ENCODE measurements at regions not wholly inside any gene's neighbourhood (a gene's known extent, or its start where the extent isn't known, plus 50 kb on each side); places are given as distances from the start of the nearest gene placed in this dataset.

GRCh38 chr5:75894482-75894881 lies 177.2 kb upstream of the POC5 start:
- Histone ChIP-seq H3K9me3 (no peaks in the 10 kb centered on the region), H3K4me1 (no peaks in the 10 kb centered on the region), H3K4me3 (no peak overlapping the region), H3K36me3 (no peaks in the 10 kb centered on the region), H3K27me3 (no peaks in the 10 kb centered on the region), H3K27ac (no peak overlapping the region)
- DNase-seq = no peak
- no peak for TF ChIP-seq CTCF (IDR thresholded peaks at IDR 0.05)

DNA sequence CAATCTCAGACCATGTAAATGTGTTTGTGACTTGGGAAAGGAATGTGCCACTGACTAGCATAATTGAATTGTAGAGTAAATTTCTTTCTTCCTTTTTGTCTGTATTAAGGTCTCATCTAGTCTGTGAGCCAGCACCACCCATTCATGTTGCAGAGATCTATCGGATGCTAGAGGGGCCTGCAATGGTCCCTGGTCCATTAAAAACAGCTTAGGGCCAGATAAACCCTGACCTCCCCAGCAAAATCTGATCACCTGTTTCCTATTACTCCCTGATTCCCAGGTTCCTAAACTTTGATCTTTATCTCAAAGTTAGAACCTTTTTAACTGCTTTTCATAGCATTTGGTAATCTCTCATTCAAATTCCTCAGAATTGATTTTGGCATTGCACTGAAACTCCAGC lies 174.5 kb upstream of the POC5 start:
- DNase-seq = no peak
- TF ChIP-seq POLR2A (IDR thresholded peaks at IDR 0.05) = no peak
- TF ChIP-seq CTCF (IDR thresholded peaks at IDR 0.05) = no peak
- Histone ChIP-seq H3K4me1 (no peaks in the 10 kb centered on the region), H3K4me3 (no peak overlapping the region), H3K36me3 (no peaks in the 10 kb centered on the region), H3K27me3 (no peaks in the 10 kb centered on the region), H3K9me3 (no peaks in the 10 kb centered on the region), H3K27ac (no peak overlapping the region)

DNA sequence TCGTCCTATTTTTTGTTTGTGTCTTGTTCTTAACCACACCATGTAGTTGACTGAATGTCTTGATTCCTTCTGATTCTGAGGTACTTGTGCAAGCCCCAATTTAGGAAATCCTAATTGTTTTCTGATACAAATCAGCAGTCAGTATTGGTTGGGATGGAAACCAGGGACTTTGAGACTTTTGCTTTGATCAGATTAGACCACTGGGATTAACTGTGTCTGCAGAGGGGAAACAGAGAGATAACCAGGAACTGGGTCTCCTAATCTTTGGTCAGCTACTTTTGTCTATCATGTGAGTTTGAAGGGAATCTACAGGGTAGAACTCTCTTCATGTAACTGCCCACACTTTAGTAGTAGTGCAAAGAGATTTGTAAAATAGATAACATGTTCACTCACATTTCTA lies 173.8 kb upstream of the POC5 start:
- Histone ChIP-seq H3K27ac (no peak overlapping the region), H3K4me1 (no peaks in the 10 kb centered on the region), H3K36me3 (no peaks in the 10 kb centered on the region), H3K4me3 (no peak overlapping the region), H3K27me3 (no peaks in the 10 kb centered on the region), H3K9me3 (no peaks in the 10 kb centered on the region)
- DNase-seq = no peak
- no peak for TF ChIP-seq CTCF (IDR thresholded peaks at IDR 0.05)
- no peak for TF ChIP-seq POLR2A (IDR thresholded peaks at IDR 0.05)

GRCh38 chr5:75890546-75890945 lies 173.3 kb upstream of the POC5 start:
- TF ChIP-seq CTCF (IDR thresholded peaks at IDR 0.05) (no peak), POLR2A (IDR thresholded peaks at IDR 0.05) (no peak)
- H3K36me3 ChIP-seq = no peaks in the 10 kb centered on the region
- H3K27ac ChIP-seq = no peak overlapping the region
- no peak for DNase-seq
- H3K27me3 ChIP-seq = no peaks in the 10 kb centered on the region
- H3K9me3 ChIP-seq = no peaks in the 10 kb centered on the region
- H3K4me1 ChIP-seq = no peaks in the 10 kb centered on the region
- no peak overlapping the region for H3K4me3 ChIP-seq

DNA sequence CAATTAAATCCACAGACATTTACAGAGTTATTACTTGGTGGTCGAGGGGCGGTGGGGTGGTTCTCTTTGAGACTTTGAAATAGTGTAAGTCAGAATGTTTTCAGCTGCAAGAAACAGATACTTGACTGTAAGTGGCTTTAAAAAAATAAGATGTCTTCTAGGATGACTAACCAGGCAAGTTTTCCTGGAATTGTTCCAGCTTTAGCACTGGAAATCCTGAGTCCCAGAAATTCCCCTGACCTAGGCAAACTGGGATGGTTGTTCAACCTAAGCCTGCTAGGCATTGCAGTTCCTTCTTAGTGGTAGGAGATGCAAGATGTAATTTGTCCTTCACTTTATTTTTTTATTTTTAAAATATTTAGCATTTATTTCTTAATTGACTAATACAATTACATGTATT lies 169.5 kb upstream of the POC5 start:
- H3K9me3 ChIP-seq = no peaks in the 10 kb centered on the region
- no peak overlapping the region for H3K4me3 ChIP-seq
- no peak overlapping the region for H3K27ac ChIP-seq
- TF ChIP-seq CTCF (IDR thresholded peaks at IDR 0.05) (no peak), POLR2A (IDR thresholded peaks at IDR 0.05) (no peak)
- DNase-seq = no peak
- H3K36me3 ChIP-seq = no peaks in the 10 kb centered on the region
- H3K4me1 ChIP-seq = no peaks in the 10 kb centered on the region
- H3K27me3 ChIP-seq = no peaks in the 10 kb centered on the region

GRCh38 chr5:75885849-75886596 lies 168.8 kb upstream of the POC5 start:
- no peaks in the 10 kb centered on the region for H3K4me1 ChIP-seq
- H3K4me3 ChIP-seq = no peak overlapping the region
- H3K27me3 ChIP-seq = no peaks in the 10 kb centered on the region
- H3K36me3 ChIP-seq = no peaks in the 10 kb centered on the region
- no peak for DNase-seq
- H3K27ac ChIP-seq = no peak overlapping the region
- H3K9me3 ChIP-seq = peaks cover 0 to under 1% (median 0%) of the 10 kb centered on the region in 4 donors
- TF ChIP-seq CTCF (IDR thresholded peaks at IDR 0.05) (peak in 4 of 6 experiments; percentile 23 to 47 (median 36)), POLR2A (IDR thresholded peaks at IDR 0.05) (no peak)

All from Peyer's patch (tissue), 4 donors.